NCI-H748 (cell line): ENCODE measurements at regions not wholly inside any gene's neighbourhood (a gene's known extent, or its start where the extent isn't known, plus 50 kb on each side); places are given as distances from the start of the nearest gene placed in this dataset.
"Not testable (repeated sequence)": the region's sequence is repeated elsewhere in the genome, so short reads cannot be mapped to it uniquely, and the experiment has no call there.

Source experiments
- DNase-seq: peaks from one replicate; lab custom pipeline; 2025; ENCODE audit not compliant: unreplicated experiment; lab: John Stamatoyannopoulos, UW

DNA sequence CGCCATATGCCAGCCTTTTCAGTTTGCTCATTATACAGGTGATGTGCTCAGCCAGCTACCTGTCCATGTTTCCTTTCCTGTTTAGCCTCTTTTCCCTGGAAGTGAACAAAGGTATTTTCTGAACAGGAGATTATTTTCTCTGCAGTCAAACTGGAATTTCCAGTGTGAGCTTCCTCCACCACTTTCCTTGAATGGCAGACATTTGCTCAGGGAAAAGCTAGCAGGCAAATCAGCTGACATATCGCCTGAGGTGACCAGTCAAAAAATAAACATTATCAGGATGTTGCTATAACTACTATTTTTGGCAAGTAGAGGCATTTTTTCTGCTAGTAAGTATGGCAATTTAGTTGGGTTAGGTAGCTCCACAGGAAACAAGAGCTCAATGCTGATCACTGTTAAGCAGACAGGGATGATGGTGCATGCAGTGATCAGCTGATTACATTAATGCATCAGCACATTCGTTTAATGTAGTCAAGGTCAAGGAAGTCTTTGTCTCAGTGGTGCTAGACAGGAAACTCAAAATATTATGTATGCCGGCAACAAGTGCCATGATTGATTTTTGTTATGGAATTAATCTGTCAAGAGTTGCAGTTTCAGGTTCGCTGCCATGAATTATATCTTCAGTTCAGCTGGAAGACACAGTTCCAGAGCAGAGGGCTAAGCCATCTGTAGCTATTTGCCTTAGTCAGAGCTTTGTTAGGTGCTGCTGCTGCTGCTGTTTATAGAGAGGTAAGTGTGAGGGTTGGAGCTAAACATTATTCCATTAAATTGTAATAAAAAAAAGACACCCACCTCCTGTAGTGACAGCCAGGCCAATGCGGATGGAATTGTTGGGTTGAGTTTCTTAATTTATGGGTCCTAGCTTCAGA, 179.7 kb upstream of the ST6GALNAC5 start:
- DNase-seq: peak; percentile 84

DNA sequence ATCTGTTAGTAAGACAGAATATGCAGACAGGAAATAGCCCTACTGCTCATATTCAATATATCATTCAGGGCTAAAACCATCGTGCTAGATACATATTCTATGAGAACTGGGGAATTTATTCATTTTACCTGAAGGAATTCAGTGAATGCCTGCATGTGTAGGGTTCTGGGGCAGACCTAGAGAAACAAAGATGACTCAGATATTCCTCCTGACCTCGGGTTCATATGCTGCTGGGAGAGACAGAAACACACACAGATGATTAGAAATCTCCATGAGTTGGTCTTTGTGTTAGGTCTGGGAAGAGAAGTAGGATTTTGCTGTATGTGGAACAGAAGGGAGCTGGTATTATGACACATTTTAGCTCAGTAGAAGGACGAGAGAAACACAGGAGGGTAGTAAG, 176.5 kb upstream of the ST6GALNAC5 start:
- DNase-seq: no peak

DNA sequence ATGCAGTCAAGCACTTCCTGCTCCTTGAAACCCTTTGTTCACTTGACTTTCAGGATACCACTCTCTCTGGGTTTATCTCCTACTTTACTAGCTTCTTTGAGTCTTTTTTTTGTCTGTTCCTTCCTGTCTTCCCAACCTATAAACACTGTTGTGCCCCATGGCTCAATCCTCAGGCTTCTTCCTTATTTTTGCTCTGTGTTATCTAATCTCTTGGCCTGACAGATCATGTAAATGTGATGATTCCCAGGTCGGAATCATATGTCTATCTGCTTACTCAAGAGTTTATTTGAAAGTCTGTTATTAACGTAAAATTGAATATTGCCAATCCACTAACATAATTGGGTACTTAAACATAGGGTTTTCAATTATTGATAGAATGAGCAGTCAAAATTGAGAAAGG, 171.7 kb upstream of the ST6GALNAC5 start:
- no peak for DNase-seq

DNA sequence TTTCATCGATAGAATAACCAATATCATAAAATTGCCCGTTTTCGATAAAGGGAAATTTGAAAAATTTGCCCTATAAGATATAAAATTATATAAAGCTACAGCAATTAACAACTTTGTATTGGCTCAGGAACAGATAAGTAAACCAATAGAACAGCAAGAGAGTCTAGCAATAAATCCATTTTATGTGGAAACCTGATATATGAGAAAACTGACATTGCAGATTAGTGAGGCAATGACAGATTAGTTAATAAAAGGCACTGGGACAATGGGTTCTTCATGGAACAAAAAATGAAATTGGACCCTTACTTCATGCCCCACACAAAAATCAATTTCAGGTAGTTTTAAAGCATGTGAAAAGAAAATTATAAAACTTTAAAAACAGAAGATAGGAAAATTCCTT, 169.9 kb upstream of the ST6GALNAC5 start:
- no peak for DNase-seq

DNA sequence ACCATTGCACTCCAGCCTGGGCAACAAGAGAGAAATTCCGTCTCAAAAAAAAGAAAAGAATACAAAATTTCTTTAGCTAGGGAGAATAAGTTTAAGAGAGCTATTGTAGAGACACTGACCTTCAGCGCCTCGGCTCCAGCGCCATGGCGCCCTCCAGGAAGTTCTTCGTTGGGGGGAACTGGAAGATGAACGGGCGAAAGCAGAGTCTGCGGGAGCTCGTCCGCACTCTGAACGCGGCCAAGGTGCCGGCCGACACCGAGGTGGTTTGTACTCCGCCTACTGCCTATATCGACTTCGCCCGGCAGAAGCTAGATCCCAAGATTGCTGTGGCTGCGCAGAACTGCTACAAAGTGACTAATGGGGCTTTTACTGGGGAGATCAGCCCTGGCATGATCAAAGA, 167.6 kb upstream of the ST6GALNAC5 start:
- DNase-seq: not testable (repeated sequence)

DNA sequence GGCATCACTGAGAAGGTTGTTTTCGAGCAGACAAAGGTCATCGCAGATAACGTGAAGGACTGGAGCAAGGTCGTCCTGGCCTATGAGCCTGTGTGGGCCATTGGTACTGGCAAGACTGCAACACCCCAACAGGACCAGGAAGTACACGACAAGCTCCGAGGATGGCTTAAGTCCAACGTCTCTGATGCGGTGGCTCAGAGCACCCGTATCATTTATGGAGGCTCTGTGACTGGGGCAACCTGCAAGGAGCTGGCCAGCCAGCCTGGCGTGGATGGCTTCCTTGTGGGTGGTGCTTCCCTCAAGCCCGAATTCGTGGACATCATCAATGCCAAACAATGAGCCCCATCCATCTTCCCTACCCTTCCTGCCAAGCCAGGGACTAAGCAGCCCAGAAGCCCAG, 167.1 kb upstream of the ST6GALNAC5 start:
- DNase-seq: not testable (repeated sequence)

DNA sequence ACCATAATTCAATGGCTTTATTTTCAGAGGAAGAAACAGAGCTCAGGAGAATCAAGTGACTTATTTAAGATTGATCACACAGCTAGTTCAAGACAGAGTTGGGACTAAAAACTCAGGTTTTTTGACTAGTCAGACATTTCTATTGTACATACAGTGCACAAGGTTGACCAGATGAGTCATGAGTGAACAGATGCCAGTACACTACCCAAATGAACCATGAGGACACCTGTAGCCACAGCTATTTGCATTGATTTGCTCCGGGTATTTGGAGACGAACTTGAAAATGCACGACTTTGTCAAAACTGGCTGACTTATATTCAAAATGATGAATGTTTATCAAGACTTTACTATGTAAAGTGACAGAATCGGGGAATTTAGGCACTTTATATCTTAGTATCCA, 161.7 kb upstream of the ST6GALNAC5 start:
- DNase-seq: no peak

DNA sequence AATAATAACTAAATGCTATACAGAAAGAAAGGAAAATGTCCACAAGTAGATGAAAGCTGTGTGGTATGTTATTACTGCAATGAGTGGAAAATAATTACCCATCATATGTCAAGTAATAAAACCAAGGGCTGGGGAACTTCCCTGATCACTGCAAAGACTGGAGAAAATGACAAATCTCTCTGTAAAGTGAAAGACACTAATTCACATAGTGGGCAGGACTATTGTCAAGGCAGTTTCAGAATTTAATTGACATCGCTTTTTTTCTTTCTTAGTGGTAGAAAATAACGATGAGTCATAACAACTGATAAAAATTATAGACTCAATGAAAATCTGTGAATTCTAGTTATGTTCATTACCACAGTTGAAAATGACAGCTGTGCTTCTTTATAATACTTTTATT, 153.7 kb upstream of the ST6GALNAC5 start:
- DNase-seq: peak; percentile 22

DNA sequence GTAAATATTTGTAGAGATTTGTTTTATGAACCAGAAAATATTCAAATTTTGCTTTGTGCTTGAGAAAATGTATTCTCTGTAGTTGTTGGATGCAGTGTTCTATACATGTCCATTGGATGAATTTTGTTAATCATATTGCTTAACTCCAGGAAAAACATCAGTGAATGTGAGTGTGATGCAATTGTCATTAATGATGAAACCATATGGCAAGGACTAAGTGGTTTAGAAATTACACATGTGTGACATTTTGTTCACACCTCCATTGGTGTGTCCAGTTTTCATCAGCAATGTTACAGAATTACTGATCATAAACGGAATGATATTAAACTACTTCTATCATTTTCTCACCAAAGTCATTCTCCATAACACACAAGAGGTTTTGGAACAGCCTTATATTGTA, 151.8 kb upstream of the ST6GALNAC5 start:
- no peak for DNase-seq

DNA sequence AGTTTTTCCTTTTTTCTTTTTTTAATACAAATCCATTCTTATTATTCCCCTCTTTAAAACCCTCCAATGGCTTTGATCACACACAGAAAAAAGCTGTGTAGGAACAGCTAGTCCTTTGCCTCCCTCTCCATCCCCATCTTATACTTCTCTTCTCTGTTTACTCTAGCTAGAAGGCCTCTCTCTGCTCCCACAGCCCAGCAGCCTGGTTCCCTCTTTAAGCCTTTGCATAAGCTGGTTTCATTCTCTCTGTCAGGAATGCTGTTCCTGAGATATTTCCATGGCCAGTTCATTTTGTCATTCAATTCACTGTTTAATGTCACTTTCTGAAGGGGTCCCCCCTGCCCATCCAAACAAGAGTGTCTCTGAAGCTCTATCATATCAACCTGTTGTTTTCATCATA, 143.3 kb upstream of the ST6GALNAC5 start:
- DNase-seq: no peak

DNA sequence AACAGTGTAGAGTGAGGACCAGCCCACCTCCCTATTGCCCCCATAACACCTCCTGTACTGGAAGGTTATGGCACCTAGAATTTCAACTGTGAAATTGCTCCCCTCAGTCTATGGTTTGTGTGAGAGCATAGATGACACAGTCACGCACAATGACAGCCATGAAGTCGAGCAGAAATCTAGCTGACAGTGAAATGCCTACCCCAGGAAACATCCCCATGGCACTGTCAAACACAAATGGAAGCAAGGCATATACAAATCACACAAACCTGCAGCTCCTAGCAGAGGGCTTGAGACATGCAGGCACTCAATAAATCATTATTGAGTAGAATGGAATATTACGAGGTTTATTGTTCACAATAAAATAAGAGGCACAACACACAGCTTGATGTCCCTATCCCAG, 142.5 kb upstream of the ST6GALNAC5 start:
- no peak for DNase-seq

DNA sequence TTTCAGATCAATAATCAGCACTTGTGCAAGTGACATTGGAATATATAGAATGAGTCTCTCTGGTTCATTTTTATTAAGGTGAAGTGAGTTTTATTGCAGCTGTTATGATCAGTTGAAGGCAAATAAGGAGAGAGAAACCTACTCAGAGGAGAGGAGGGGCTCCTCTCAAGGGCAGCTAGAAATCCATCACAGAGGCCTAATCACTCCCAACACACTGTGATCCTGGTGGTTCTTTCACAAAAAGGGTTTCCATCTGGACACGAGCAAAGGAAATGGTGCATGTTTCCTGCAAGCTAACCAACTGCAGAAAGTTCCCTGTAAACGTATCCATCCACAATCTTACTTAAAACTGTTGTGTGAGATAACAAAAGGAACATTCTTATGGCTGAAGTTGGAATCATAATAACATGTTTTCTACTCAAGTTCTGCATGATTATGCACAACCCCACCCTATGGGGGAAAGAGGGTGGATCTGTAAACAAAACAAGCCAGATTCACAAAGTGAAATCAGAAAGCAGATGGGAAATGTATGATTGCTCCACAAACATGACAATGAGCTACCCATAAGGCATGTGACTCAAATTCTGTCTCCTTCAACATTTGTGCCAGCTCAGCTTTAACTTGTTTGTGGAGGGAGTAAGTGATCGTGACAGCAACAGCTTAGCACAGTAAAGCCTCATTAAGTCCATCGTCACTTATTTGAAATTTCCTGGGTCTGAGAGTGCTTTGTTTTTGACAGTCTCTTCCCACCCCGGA, 141.2 kb upstream of the ST6GALNAC5 start:
- peak; percentile 79 for DNase-seq

DNA sequence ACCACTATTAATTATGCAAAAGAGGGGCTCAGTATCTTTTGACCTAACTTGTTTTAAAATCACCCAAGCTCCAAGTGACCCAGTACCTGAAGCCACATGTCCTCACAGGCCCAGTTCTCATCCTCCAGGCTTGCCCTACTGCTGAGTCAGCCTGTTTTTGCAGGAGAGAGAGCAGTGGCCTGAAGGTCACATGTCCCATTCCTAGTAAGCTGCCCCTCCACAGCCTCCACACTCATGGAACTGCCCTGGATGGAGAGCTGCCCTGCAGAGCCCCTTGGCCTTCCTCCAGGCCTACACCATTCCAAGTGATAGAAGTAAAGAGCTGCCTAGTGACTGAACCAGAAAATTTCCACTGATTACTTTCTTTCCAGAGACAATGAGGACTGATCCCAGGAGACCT, 139.8 kb upstream of the ST6GALNAC5 start:
- DNase-seq: no peak

DNA sequence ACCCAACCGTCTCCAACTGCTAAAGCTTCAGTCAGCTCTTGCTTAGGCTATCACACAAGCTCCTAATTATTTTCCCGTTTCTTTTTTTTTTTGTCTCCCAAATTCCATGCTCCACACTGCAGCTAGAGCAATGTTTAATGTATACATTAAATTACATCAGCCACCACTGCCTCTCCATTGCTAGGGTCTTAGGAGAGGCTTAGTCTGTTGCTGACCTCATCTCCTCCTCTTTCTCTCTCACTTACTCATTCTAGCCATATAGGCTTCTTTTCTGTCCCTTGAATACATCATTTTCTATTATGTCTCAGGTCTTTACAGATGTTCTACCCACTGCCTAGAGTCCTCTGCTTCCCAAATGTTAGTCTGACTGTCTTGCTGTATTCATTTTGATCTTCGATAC, 138.1 kb upstream of the ST6GALNAC5 start:
- DNase-seq: no peak

DNA sequence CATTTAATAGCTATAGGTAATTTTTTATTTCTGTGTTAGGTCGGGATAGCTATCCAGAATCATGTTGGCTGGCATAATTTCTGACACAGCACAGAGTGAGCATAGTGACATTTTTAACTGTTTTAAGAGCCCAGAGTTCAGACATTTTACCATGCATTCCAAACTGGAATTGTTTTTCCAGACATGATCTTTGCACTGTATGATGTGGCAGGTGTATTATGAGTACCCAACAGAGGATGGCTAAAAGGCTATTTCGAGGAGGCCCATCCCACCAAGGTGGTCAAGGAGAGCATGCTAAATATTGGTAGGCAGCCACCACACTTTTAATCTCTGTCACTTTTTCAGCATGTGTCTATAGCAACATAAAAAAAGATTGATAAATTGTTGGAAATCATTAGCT, 137.3 kb upstream of the ST6GALNAC5 start:
- DNase-seq: no peak

DNA sequence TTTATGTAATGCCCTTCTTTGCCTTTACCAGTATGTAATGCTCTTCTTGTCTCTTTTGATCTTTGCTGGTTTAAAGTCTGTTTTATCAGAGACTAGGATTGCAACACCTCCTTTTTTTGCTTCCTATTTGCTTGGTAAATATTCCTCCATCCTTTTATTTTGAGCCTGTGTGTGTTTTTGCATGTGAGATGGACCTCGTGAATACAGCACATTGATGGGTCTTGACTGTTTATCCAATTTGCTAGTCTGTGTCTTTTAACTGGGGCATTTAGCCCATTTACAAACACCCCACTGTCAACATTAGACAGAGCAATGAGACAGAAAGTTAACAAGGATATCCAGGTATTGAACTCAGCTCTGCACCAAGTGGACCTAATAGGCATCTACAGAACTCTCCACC, 128.9 kb upstream of the ST6GALNAC5 start:
- DNase-seq: peak; percentile 10

DNA sequence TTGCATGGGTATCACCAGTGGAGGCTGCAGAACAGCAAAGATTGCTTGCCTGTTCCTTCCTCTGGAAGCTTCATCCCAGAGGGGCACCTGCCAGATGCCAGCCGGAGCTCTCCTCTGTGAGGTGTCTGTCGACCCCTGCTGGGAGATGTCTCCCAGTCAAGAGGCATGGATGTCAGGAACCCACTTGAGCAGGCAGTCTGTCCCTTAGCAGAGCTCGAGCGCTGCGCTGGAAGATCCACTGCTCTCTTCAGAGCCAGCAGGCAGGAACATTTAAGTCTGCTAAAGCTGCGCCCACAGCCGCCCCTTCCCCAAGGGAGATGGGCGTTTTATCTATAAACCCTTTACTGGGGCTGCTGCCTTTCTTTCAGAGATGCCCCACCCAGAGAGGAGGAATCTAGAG, 126.3 kb upstream of the ST6GALNAC5 start:
- not testable (repeated sequence) for DNase-seq

DNA sequence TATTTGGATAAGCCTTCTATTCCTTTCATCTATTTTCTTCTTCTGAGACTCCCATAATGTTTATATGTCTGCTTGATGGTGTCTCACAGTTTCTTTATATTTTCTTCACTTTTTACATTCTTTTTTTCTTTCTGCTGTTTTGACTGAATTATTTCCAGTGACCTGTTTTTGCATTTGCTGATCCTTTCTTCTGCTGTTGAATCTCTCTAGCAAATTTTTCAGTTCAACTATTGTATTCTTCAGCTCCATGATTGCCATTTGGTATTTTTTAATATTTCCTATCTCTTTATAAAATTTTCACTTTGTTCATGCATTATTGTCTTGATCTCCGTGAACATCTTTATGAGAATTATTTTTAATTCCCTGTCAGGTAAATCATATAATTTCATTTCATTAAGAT, 122.3 kb upstream of the ST6GALNAC5 start:
- no peak for DNase-seq

DNA sequence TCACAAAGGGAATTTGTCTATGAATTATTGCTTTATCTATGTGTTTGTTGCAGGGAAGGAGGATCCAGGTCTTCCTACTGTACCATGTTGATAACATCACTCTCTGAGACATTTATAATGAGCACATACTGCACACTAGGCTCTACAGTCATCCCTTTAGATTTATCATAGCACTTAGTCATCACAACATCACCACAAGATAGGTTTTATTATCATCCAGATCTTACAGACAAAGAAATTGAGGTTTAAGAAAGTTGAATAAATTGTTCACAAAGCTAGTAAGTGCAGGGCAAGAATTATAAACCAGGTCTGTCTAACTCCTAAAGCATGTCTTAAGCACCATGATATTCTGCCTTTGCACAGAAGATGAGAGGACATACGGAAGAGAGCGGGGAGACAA, 121.1 kb upstream of the ST6GALNAC5 start:
- no peak for DNase-seq

DNA sequence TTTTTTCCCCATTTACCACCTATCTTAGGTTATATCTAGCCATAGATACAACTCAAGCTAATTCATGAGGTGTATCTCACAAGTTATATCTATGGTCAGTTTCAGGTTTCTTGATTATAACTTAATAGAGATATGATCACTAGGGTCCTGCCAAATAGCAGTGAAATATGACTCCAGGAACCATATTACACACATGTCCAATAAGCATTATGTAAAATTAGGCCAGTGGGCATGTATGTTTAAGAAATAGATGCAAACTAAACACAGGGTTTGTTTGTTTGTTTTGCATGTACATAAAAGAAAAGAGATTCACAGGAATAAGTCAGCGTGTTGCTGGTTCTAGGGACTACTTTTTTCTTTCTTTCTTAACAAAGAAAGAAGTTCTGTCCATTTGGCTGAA, 112.5 kb upstream of the ST6GALNAC5 start:
- DNase-seq: no peak

DNA sequence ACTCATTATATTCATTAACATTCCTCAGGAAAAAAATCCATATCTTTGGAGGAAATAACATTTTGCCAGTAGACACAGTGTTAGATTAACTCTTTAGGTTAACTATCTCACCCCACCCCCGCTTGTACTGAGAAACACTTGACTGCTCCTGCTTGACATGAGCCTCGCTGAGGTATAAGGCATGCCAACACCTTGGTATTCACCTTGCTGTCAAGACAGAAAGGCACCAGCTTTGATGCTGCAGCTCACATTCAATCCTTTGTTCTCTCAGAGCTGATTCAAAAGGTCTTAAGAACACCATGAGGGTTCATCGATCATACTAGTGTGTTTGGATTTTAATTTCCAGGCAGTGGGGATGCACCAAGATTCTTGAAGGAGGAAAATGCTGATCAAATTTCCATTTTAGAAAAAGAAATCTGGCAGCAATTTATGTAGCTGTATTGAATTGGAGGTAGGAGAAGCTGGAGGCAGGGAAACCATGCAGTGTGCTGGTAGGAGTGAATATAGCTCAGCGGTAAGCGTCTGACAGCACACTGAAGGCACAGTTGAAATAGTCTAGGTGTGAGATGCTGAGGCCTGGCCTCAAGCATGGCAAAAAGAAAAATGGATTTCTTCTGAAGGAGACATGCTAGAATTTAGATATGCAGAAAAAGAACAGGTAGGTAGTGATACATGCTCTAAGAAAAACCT, 108.0 kb upstream of the ST6GALNAC5 start:
- peak; percentile 23 for DNase-seq

DNA sequence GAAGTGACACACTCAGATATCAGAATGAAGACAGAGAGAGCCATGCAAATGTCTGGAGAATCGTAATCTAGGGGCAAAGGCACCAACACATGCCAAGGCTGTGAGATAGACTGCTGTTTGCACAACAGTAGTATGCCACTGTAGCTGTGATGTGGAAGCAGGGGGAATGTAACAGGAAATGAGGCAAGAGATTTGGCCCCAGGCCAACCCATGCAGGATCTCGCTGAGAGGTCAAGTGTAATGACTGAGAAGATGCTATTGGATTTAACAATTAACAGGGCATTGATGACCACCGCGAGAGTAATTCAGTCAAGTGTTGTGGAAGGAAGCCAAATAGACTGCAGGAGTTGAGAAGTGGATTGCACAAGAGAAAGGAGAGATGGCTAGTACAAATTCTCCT, 107.3 kb upstream of the ST6GALNAC5 start:
- DNase-seq: peak; percentile 99
